GM19372 (cell line): ENCODE measurements at regions not wholly inside any gene's neighbourhood (a gene's known extent, or its start where the extent isn't known, plus 50 kb on each side); places are given as distances from the start of the nearest gene placed in this dataset.
"Not testable (repeated sequence)": the region's sequence is repeated elsewhere in the genome, so short reads cannot be mapped to it uniquely, and the experiment has no call there.

Experiments used
- ATAC-seq: cut with Tn5 transposase; IDR thresholded peaks from one replicate; pipeline ENCODE4 v1.9.1; 2021; ENCODE audit warnings: mild to moderate bottlenecking, low read depth, moderate library complexity; ENCODE audit not compliant: unreplicated experiment

DNA sequence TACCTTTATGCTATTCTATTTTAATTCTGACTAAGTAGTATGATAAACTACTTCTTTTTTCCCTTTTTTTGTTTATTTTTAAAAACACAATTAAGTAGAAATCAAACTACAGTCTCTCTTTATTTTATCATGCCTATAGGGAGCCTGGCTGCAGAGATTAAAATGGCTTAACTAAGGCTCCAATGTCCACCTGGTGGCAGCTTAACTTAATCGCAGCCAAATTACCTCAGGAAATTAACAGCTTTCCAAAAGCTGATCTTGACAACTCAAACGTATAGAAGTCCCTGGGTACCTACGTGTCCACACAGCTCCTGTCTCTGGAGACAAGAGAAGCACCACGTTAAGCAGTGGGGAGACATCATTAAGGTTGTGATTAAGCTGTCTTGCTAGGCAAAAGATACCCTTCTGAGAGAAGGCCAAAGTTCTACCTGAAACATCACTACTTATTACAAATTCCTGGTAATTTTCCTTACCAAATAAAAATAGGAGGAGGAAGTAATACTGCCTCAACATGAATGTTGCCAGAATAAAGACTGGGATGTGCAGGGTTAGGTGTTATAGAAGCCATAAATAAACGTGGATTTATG is 63.2 kb upstream of the SNX19 start:
- no peak for ATAC-seq

DNA sequence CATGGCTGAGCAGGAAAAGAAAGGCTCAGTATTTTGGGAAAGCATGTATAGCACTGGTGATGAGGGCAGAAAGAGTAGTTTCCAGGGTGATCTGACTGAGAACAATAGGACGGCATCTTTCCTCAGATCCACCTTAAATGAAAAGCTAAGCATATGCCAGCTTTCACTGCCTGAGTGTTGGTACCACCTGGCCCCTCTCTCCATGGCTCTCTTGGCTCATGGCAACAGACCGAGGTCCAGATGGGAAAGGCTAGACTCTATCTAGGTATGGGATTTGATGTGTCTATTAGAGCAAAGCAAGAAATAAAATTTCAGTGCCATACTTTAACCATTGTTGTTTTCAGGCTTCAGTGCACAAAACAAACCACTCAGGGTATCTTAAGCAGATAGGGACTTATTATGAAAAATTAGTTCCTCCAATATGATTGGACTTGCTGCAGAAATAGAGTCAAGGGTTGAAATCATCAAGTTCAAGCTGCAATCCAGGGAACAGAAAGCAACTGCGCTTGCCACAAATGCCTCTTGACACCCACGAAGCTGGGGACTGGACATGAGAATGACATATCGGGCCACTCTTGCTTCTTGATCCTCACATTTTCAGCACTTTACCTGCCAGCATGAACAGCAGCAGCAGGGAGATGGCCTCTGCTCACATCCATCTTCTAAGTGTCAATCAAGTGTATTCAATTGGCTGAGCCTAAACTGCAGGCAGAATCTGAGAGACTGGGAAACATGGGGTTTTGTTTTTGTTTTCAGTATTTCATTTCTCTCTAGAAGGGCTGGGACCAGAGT is 64.0 kb upstream of the SNX19 start:
- no peak for ATAC-seq

DNA sequence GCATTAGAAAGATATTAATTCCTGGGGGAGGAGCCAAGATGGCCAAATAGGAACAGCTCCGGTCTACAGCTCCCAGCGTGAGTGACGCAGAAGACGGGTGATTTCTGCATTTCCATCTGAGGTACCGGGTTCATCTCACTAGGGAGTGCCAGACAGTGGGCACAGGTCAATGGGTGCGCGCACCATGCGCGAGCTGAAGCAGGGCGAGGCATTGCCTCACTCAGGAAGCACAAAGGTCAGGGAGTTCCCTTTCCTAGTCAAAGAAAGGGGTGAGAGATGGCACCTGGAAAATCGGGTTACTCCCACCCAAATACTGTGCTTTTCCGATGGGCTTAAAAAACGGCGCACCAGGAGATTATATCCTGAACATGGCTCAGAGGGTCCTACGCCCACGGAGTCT is 68.0 kb upstream of the SNX19 start:
- ATAC-seq = not testable (repeated sequence)

DNA sequence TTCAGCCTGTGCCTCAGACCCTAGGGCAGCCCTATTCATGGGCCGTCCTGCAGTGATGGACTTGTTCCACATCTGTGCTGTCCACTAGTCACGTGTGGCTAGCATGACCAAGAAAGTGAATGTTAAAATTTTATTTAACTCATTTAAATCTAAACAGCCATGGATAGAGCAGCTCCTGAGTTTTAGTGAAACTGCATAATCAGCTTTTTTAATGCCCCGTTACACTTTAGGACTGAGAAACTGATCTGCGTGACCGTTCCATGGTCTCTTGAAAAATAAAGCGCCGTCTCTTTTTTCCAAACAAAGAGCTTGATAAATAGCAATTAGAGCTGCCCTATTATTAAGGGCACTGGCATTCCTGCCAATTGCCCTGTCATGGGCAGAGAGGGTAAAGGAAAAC is 76.5 kb upstream of the SNX19 start:
- ATAC-seq = no peak

DNA sequence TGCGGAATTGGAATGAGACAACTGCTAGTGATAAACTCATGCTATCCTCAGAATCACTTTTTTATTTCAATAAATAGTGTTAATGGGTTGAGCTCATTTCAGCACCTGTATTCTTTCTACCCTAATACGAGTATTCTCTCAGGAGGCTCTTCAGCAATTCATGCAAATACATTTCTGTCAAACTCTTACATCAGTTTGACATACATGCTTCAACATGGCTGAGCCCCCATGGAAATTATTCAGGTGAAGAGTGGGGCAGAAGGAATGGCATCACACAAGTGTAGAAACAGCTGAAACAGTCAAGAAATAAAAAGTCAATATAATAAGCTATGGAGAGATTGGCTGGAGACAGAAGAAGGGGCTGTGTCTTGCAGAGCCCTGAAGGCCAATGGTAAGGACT is 77.8 kb upstream of the SNX19 start:
- ATAC-seq = no peak

DNA sequence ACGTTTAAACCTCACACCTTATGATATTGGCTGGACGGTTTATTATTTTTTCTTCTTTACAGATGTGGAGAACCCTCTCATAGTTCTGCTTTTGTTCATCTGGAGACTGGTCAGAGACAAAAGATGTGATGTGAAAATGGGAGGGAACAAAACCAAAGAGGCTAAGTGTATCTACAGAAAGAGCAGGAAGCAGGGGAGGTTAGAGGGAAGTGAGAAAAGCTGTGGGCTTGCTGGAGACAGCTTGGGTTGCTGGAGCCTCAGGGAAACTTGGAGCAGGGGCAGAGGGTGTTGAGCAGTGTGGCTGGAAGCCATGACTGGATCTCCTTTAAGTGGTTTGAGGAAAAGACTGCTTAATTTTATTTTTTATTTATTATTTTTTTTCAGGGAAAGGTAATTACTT is 79.0 kb upstream of the SNX19 start:
- no peak for ATAC-seq

DNA sequence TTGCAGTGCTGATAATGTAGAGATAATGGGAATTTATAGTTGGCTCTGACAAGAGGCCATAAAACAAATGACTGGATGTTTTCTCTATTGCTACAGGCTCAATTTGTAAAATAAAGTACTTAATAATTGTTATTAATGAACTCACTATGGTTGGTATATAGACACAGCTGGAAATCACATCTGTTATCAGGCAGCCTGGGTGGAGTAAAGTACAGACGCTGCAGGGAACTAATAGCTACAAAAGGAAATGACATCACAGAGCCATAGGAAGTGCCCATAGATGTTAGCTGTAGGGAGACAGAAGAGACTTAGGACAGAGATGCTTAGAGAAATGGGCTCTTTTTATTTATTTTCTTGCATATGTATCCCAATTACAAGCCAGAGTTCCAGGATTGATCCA is 81.0 kb upstream of the SNX19 start:
- ATAC-seq = no peak

DNA sequence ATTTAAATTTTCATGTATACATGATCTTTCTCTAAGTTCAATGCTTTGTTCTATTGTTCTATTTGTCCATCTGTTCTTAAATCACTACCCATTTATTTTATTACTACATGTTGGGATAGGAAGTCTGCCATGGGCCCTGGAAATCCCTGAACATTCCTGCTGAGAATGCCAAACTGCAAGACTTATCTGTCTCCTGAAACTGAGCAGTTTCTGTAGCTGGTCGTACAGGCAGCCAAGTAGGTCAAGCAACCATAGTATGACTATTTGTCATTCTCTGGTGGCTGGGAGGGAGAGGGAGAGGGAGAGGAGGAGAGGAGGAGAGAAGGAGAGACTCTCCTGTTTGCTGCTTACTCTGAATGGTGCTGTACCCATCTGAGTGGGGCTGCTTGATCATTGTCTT is 82.8 kb upstream of the SNX19 start:
- ATAC-seq = no peak

DNA sequence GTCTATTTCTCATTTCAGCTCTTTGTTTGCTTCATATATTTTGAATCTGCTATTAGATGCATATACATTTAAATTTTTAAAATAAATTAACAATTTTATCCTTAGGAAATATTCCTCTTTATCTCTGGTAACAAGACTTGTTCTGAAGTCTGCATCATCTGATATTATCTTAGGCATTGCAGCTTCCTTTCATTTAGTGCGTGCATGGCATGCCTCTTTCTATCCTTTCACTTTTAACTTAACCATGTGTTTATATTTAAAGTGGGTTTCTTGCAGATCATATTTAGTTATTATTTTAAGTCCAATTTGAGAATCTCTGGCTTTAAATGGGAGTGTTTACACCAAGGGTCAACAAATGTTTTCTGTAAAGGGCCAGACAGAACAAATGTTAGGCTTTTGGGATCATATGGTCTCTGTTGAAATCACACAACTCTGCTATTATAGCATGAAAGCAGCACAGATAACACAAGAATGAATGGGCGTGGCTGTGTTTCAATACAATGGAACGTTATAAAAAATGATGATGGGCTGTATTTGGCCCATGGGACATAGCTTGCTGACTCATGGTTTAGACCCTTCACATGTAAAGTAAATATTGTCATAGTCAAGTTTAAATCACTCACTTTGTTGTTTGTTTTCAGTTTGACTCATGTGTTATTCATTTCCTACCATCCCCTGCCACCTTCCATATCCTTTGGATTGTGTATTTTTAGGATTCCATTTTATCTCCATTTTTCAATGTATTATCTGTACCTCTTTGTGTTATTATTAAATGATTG is 83.9 kb upstream of the SNX19 start:
- ATAC-seq = no peak

DNA sequence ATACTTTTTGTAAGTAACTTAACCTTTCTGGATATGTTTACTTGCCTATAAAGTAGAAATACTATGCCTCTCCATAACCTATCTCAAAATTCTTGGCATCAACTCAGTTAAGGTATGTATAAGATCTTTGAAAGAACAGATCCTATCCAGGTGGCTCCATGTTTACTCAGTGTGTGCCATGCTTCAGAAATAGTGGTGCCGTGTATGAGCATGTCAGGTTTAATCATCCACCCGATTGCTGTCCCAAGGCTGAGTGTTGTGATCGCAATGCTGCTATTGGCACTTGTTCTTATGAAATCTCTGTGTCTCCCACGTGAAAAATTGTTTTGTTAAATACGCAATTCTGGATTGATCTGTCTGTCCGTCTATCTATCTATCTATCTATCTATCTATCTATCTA is 85.9 kb upstream of the SNX19 start:
- no peak for ATAC-seq

DNA sequence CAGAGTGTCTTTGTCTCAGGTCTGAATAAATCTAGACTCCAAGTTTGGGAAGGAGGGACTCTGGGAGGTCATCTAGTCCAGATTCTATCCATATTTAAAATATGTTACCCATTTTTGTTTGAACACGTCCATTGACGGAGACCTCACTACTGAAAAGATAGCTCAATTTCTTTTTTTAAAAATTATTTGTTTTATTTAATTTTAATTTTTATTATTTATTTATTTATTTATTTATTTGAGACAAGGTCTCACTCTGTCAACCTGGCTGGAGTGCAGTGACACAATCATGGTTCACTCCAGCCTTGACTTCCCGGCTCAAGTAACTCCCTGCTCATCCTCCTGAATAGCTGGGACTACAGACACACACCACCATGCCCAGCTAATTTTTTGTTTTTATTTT is 89.5 kb upstream of the SNX19 start:
- ATAC-seq = no peak

DNA sequence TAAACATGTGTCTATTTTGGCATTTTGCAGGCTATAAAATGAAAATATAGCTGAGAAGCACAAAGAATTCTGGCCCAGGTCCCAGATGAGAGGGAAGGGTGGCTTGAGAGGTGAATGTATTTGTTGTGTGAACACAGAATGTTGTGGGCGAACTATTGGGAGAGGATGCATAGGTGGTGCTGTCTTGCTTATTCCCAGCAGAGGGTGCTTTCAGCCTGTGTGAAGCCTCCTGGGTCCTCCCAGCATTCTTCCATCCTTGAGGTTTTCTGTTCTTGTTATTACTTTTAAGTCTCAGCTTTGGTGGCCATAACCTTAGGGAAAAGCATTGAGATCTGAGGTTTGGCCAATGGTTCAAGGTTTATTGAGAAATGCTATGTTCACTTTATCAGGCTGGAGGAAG is 108.7 kb upstream of the SNX19 start:
- ATAC-seq = no peak

DNA sequence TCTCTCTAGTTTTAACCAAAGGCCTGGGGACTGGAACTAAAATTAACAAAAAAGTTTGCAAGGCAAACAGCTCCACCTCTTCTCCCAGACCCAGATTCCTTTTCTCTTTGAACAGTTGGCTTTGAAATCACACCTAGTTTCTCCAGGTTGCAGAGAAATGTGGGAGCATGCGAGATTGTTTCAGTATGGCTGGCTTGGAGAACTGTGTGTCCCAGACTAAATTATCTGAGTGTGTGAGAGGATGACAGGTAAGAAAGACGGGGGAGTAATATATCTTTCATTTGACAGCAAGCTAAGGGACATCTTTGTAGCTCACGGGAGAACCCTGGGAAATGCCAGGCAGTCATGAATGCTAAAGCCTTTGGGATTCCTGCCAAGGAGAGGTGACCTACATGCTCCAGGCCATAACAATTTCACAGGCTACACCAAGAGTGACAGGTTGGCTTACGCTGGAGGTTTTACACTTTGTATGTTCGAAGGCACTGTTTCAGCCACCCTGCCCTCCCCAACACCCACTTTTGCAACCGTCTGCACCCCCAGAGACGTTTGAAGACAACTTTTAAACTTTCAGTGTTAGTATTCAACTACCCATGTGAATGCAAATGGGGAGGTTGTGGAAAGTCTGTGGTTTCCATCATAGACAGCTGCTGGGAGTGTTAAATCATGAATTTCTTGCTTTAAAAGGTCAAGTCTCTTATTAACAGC is 109.3 kb upstream of the SNX19 start:
- ATAC-seq = peak; percentile 74

DNA sequence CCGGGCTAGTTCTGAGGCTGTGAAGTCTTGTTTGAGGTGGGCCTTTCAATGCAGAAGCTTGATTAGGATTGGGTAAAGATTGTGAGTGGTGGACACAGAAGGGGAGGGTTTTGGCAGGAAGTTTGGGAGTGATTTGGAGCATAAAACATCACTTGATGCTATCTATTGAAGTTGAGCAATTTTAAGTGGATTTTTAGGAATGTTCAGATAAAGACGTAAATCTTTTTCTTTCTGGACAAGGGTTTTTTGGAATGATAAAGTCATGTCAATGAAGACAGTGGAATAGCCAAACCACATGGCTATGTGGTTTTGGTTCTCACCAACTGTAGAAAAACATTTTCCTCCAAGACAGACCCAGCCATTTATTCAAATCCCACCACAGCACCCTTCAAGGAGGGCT is 111.2 kb upstream of the SNX19 start:
- no peak for ATAC-seq

DNA sequence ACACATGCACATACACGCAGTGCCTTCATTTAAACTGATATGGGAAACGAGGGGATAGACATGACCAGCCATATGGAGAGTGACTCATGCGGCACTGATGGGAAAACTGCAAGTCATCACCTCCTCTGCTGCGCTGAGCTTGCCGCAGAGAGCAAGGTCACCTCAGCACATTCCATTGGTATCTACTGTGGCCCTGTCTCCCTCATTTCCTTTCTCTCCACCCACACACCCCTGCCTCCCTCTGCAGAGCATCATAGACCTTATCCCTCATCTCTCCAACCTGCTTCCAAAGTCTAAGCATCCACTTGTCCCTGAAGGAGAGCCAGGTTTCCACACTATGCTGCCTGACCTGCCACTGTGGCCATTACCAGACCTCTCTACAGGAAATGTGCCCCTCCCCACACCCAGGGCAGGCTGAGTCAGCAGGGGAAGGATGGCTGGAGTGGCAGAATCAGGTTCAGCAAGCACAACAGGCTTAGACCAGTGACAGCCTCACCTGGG is 116.9 kb upstream of the SNX19 start:
- ATAC-seq = no peak

DNA sequence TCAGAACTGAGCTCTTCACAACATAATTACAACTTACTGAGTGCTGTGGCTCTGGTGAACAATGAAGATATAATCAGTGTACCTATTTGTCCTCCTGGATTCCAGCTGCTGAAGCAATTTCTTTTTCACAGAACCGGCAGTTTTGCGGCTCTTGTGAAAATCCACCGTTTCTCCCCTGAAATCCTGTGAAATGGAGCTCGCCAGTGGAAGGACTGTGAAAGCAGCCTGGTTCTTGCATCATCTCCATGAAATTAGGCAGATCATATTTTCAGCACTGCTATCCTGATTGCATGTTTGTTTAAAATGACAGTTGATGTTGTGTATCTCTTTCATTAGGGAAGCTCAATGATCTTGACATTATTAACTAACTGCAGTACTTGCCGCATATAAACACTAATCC is 120.2 kb upstream of the SNX19 start:
- no peak for ATAC-seq

DNA sequence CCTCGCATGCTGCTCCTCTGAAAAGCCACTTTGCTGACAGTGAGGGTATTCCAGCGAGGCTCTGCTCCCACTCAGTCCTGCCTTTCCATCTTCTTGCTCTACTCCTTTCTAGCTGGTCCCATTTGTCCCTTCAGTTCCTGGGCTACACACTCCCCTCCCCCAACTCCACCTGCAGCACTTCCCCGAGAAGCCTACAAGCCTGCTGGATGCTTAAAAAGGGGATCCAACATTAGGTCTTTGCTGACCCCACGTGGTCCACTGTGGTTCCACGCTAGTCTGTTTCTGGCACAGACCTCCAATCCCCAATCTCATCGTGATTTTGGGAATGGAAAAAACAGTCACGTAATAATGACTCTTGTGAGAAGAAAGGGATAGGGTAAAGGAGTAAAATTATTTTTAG is 121.6 kb upstream of the SNX19 start:
- ATAC-seq = no peak

DNA sequence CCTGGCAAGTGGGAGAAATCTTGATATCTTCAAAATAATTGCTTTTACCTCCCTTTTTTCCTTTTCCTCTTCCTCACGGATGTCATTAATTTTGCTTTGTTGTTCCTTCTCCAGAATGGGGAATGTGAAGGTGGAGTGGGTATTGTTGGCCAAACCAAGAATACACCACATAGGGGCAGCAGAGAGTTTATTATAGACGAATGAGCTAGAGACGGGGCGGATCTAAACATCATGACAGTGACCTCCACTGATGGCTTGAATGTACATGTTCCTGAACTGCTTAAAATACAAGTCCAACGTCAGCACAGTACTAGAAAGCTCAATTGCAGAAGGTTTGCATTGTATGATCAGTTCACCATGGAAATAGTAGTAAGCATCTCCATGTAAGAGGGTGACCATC is 122.3 kb upstream of the SNX19 start:
- no peak for ATAC-seq

DNA sequence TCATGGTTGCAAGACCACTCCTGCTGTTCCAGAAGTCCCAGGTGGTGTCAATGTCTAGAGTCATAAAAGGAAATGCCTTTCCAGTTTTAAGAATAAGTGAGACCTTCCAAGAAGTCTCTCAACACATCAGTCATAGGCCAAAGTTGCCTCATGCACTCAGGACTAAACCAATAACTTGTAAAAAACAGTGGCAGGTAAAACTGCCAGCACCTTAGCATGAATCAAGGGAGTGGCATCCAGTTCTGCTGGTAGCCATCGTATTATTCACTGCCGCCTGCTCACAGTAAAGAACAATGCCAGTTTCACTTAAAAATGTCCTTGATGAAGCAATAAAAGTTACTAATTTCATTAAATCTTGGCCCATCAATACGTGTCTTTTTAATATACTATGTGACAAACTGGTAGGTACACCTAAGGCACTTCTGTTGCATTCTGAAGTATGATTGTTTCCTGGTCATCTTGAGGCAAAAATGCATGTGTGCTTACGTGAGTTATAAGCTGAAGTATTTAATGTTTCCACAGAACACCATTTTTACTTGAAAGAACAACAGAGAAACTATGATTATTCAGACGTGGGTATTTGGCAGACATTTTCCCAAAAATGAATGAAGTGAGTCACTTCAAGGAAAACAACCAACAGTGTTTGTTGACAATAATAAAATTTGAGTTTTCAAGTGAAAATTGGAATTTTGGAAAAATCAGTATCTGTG is 125.2 kb upstream of the SNX19 start:
- no peak for ATAC-seq

DNA sequence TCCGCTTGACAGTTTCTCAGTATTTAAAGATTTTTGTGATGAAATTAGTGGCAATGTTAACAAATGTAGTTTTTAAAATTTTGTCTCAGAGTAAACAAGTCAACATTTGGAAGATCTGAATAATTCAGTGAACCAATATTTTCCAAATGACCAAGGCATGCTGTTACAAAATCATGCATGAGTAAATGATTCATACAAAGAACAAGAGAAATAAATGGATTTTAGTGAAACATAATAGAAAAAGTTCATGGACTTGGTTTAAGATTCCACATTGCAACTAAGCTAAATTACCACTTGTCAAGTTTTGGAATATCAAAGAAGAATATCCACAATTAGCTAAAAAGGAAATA is 125.7 kb upstream of the SNX19 start:
- no peak for ATAC-seq
